ENCODE measurements at regions not wholly inside any gene's neighbourhood (a gene's known extent, or its start where the extent isn't known, plus 50 kb on each side); places are given as distances from the start of the nearest gene placed in this dataset.

- Histone ChIP-seq H3K27ac (replicated peaks) (no peak overlapping the region), H3K9me3 (replicated peaks) (peaks cover 4% of the 10 kb centered on the region), H3K4me1 (no peaks in the 10 kb centered on the region), H3K27me3 (ENCODE audit: low read depth) (peaks cover 87% of the 10 kb centered on the region), H3K4me3 (no peak overlapping the region), H3K36me3 (no peaks in the 10 kb centered on the region)
- no peak for DNase-seq
- no peak for TF ChIP-seq CTCF (IDR thresholded peaks at IDR 0.05; ENCODE audit: borderline replicate concordance)
- intact Hi-C loops (cut with micrococcal nuclease), result no loop called here
Measured at GRCh38 chr22:20637750-20638506, 130.5 kb downstream of the MED15 start.

GRCh38 chr22:20638507-20638870 lies 131.1 kb downstream of the MED15 start:
- Histone ChIP-seq H3K4me3 (no peak overlapping the region), H3K4me1 (no peaks in the 10 kb centered on the region), H3K9me3 (replicated peaks) (peaks cover 4% of the 10 kb centered on the region), H3K36me3 (no peaks in the 10 kb centered on the region), H3K27me3 (ENCODE audit: low read depth) (peaks cover 90% of the 10 kb centered on the region), H3K27ac (replicated peaks) (no peak overlapping the region)
- DNase-seq, result no peak
- no peak for TF ChIP-seq CTCF (IDR thresholded peaks at IDR 0.05; ENCODE audit: borderline replicate concordance)
- intact Hi-C loops (cut with micrococcal nuclease), result no loop called here

- no peak for DNase-seq
- peaks cover 4% of the 10 kb centered on the region for H3K9me3 ChIP-seq (replicated peaks)
- H3K4me3 ChIP-seq, result no peak overlapping the region
- H3K36me3 ChIP-seq, result no peaks in the 10 kb centered on the region
- no peak overlapping the region for H3K27ac ChIP-seq (replicated peaks)
- no peaks in the 10 kb centered on the region for H3K4me1 ChIP-seq
- intact Hi-C loops (cut with micrococcal nuclease), result no loop called here
- peaks cover 93% of the 10 kb centered on the region for H3K27me3 ChIP-seq (ENCODE audit: low read depth)
- TF ChIP-seq CTCF (IDR thresholded peaks at IDR 0.05; ENCODE audit: borderline replicate concordance), result no peak
Measured at GRCh38 chr22:20639343-20639742, 131.9 kb downstream of the MED15 start.

- intact Hi-C loops (cut with micrococcal nuclease), result no loop called here
- no peak for DNase-seq
- no peaks in the 10 kb centered on the region for H3K36me3 ChIP-seq
- H3K9me3 ChIP-seq (replicated peaks), result peaks cover 4% of the 10 kb centered on the region
- no peak for TF ChIP-seq CTCF (IDR thresholded peaks at IDR 0.05; ENCODE audit: borderline replicate concordance)
- H3K4me3 ChIP-seq, result no peak overlapping the region
- no peaks in the 10 kb centered on the region for H3K4me1 ChIP-seq
- H3K27me3 ChIP-seq (ENCODE audit: low read depth), result peaks cover 89% of the 10 kb centered on the region
- H3K27ac ChIP-seq (replicated peaks), result no peak overlapping the region
Measured at GRCh38 chr22:20639750-20640149, 132.3 kb downstream of the MED15 start.

- Histone ChIP-seq H3K4me3 (no peak overlapping the region), H3K27me3 (ENCODE audit: low read depth) (peaks cover 75% of the 10 kb centered on the region), H3K27ac (replicated peaks) (no peak overlapping the region), H3K9me3 (replicated peaks) (peaks cover 4% of the 10 kb centered on the region), H3K36me3 (no peaks in the 10 kb centered on the region), H3K4me1 (no peaks in the 10 kb centered on the region)
- DNase-seq, result no peak
- TF ChIP-seq CTCF (IDR thresholded peaks at IDR 0.05; ENCODE audit: borderline replicate concordance), result no peak
- intact Hi-C loops (cut with micrococcal nuclease), result no loop called here
Measured at GRCh38 chr22:20641198-20641892, 132.6 kb upstream of the SERPIND1 start.

Data from left ventricle myocardium inferior (tissue), 1 donor.